ENCODE measurements at regions not wholly inside any gene's neighbourhood (a gene's known extent, or its start where the extent isn't known, plus 50 kb on each side); places are given as distances from the start of the nearest gene placed in this dataset.

GRCh38 chr9:75743855-75744254 lies 146.6 kb upstream of the PCSK5 start:
- Histone ChIP-seq H4K20me1 (ENCODE audit: insufficient read depth) (no peaks in the 10 kb centered on the region), H3K4me1 (ENCODE audit: control insufficient read depth in 1 of 2, insufficient read depth in 2 of 2, low read depth in 1 of 2, low read length in 1 of 2) (no peaks in the 10 kb centered on the region), H3K9me3 (no peaks in the 10 kb centered on the region), H3K4me3 (ENCODE audit: low read depth in 2 of 2, low read length in 1 of 2) (no peak overlapping the region), H3K79me2 (ENCODE audit: insufficient read depth) (no peaks in the 10 kb centered on the region), H2AFZ (ENCODE audit: low read depth) (no peak overlapping the region), H3K9ac (no peak overlapping the region), H3F3A (replicated peaks; ENCODE audit: insufficient read depth) (no peaks in the 10 kb centered on the region), H3K36me3 (replicated peaks in 1 of 2; ENCODE audit: control insufficient read depth in 1 of 2, insufficient read depth in 2 of 2, low read length in 1 of 2) (no peaks in the 10 kb centered on the region), H3K27ac (ENCODE audit: low read depth in 2 of 2, low read length in 1 of 2) (no peak overlapping the region), H3K27me3 (ENCODE audit: insufficient read depth) (no peaks in the 10 kb centered on the region), H3K9me2 (no peaks in the 10 kb centered on the region), H3K4me2 (no peak overlapping the region)
- ChIA-PET POLR2A (no interaction called here), CTCF (no interaction called here)
- WGBS (ENCODE audit: low lambda C conversion rate): 0% methylated on average over 1 of the region's 1 CpG
- no peak for TF ChIP-seq RAD21 (IDR thresholded peaks at IDR 0.05; ENCODE audit: low read length)
- no peak for TF ChIP-seq FOSL2 (IDR thresholded peaks at IDR 0.05; ENCODE audit: borderline replicate concordance, low read depth)
- no peak for TF ChIP-seq NRF1 (IDR thresholded peaks at IDR 0.05; ENCODE audit: low read depth, low read length)
- no peak for TF ChIP-seq FOXJ3 (CRISPR knock-in tag; IDR thresholded peaks at IDR 0.05)
- TF ChIP-seq TCF12 (IDR thresholded peaks at IDR 0.05): no peak
- no peak for TF ChIP-seq SIN3A (IDR thresholded peaks at IDR 0.05; ENCODE audit: borderline replicate concordance, low read depth, low read length)
- TF ChIP-seq USF2 (IDR thresholded peaks at IDR 0.05; ENCODE audit: borderline replicate concordance, low read depth, low read length): no peak
- no peak for TF ChIP-seq POLR2AphosphoS5 (IDR thresholded peaks at IDR 0.05; ENCODE audit: low read depth, low read length)
- TF ChIP-seq TAF1 (IDR thresholded peaks at IDR 0.05; ENCODE audit: borderline replicate concordance, low read depth, low read length): no peak
- no peak for TF ChIP-seq GATA2 (CRISPR knock-in tag; IDR thresholded peaks at IDR 0.05)
- no peak for TF ChIP-seq ELF1 (IDR thresholded peaks at IDR 0.05)
- no peak for TF ChIP-seq RCOR1 (IDR thresholded peaks at IDR 0.05; ENCODE audit: low read length)
- TF ChIP-seq EZH2phosphoT487 (IDR thresholded peaks at IDR 0.05; ENCODE audit: borderline replicate concordance, low read depth): no peak
- TF ChIP-seq SMC3 (IDR thresholded peaks at IDR 0.05; ENCODE audit: low read depth, low read length): no peak
- no peak for TF ChIP-seq USF1 (IDR thresholded peaks at IDR 0.05; ENCODE audit: borderline replicate concordance, low read depth)
- no peak for TF ChIP-seq MXI1 (IDR thresholded peaks at IDR 0.05; ENCODE audit: low read depth, low read length)
- no peak for TF ChIP-seq JUND (IDR thresholded peaks at IDR 0.05)
- no peak for TF ChIP-seq TEAD4 (IDR thresholded peaks at IDR 0.05; ENCODE audit: borderline replicate concordance, insufficient read depth)
- no peak for TF ChIP-seq NFIC (IDR thresholded peaks at IDR 0.05; ENCODE audit: borderline replicate concordance)
- TF ChIP-seq, protein P1, sequence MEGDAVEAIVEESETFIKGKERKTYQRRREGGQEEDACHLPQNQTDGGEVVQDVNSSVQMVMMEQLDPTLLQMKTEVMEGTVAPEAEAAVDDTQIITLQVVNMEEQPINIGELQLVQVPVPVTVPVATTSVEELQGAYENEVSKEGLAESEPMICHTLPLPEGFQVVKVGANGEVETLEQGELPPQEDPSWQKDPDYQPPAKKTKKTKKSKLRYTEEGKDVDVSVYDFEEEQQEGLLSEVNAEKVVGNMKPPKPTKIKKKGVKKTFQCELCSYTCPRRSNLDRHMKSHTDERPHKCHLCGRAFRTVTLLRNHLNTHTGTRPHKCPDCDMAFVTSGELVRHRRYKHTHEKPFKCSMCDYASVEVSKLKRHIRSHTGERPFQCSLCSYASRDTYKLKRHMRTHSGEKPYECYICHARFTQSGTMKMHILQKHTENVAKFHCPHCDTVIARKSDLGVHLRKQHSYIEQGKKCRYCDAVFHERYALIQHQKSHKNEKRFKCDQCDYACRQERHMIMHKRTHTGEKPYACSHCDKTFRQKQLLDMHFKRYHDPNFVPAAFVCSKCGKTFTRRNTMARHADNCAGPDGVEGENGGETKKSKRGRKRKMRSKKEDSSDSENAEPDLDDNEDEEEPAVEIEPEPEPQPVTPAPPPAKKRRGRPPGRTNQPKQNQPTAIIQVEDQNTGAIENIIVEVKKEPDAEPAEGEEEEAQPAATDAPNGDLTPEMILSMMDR (IDR thresholded peaks at IDR 0.05): no peak
- no peak for DNase-seq
